ENCODE measurements at regions not wholly inside any gene's neighbourhood (a gene's known extent, or its start where the extent isn't known, plus 50 kb on each side); places are given as distances from the start of the nearest gene placed in this dataset.

- H3K27me3 ChIP-seq (ENCODE audit: control insufficient read depth, insufficient read depth, low read length), result no peaks in the 10 kb centered on the region
- no peaks in the 10 kb centered on the region for H3K36me3 ChIP-seq (ENCODE audit: control insufficient read depth, insufficient read depth, low read length)
- TF ChIP-seq CTCF (IDR thresholded peaks at IDR 0.05; ENCODE audit: insufficient read depth, low read length, poor library complexity, severe bottlenecking), result no peak
- H3K4me3 ChIP-seq (ENCODE audit: low read depth, low read length), result no peak overlapping the region
- no peak for DNase-seq (ENCODE audit: low read depth)
These were observed 50.0 kb upstream of the BET1 start for GRCh38 chr7:94054130-94054529.

GRCh38 chr7:94055963-94056362 lies 51.8 kb upstream of the BET1 start:
- Histone ChIP-seq H3K36me3 (ENCODE audit: control insufficient read depth, insufficient read depth, low read length) (no peaks in the 10 kb centered on the region), H3K4me3 (ENCODE audit: low read depth, low read length) (no peak overlapping the region), H3K27me3 (ENCODE audit: control insufficient read depth, insufficient read depth, low read length) (no peaks in the 10 kb centered on the region)
- DNase-seq (ENCODE audit: low read depth), result peak; percentile 80
- no peak for TF ChIP-seq CTCF (IDR thresholded peaks at IDR 0.05; ENCODE audit: insufficient read depth, low read length, poor library complexity, severe bottlenecking)

- no peak for TF ChIP-seq CTCF (IDR thresholded peaks at IDR 0.05; ENCODE audit: insufficient read depth, low read length, poor library complexity, severe bottlenecking)
- DNase-seq (ENCODE audit: low read depth), result peak; percentile 99
- Histone ChIP-seq H3K27me3 (ENCODE audit: control insufficient read depth, insufficient read depth, low read length) (no peaks in the 10 kb centered on the region), H3K4me3 (ENCODE audit: low read depth, low read length) (no peak overlapping the region), H3K36me3 (ENCODE audit: control insufficient read depth, insufficient read depth, low read length) (no peaks in the 10 kb centered on the region)
These were observed 52.6 kb upstream of the BET1 start for GRCh38 chr7:94056796-94057207.

- no peak for TF ChIP-seq CTCF (IDR thresholded peaks at IDR 0.05; ENCODE audit: insufficient read depth, low read length, poor library complexity, severe bottlenecking)
- Histone ChIP-seq H3K4me3 (ENCODE audit: low read depth, low read length) (no peak overlapping the region), H3K27me3 (ENCODE audit: control insufficient read depth, insufficient read depth, low read length) (no peaks in the 10 kb centered on the region), H3K36me3 (ENCODE audit: control insufficient read depth, insufficient read depth, low read length) (no peaks in the 10 kb centered on the region)
- no peak for DNase-seq (ENCODE audit: low read depth)
These were observed 53.8 kb upstream of the BET1 start for GRCh38 chr7:94057955-94058354.

- H3K27me3 ChIP-seq (ENCODE audit: control insufficient read depth, insufficient read depth, low read length), result no peaks in the 10 kb centered on the region
- TF ChIP-seq CTCF (IDR thresholded peaks at IDR 0.05; ENCODE audit: insufficient read depth, low read length, poor library complexity, severe bottlenecking), result no peak
- no peak for DNase-seq (ENCODE audit: low read depth)
- no peaks in the 10 kb centered on the region for H3K36me3 ChIP-seq (ENCODE audit: control insufficient read depth, insufficient read depth, low read length)
- no peak overlapping the region for H3K4me3 ChIP-seq (ENCODE audit: low read depth, low read length)
These were observed 55.6 kb upstream of the BET1 start for GRCh38 chr7:94059746-94060145.

GRCh38 chr7:94060752-94061151 lies 56.6 kb upstream of the BET1 start:
- H3K4me3 ChIP-seq (ENCODE audit: low read depth, low read length), result no peak overlapping the region
- DNase-seq (ENCODE audit: low read depth), result peak; percentile 65
- TF ChIP-seq CTCF (IDR thresholded peaks at IDR 0.05; ENCODE audit: insufficient read depth, low read length, poor library complexity, severe bottlenecking), result no peak
- H3K36me3 ChIP-seq (ENCODE audit: control insufficient read depth, insufficient read depth, low read length), result no peaks in the 10 kb centered on the region
- no peaks in the 10 kb centered on the region for H3K27me3 ChIP-seq (ENCODE audit: control insufficient read depth, insufficient read depth, low read length)
